ENCODE measurements at regions not wholly inside any gene's neighbourhood (a gene's known extent, or its start where the extent isn't known, plus 50 kb on each side); places are given as distances from the start of the nearest gene placed in this dataset.

DNA sequence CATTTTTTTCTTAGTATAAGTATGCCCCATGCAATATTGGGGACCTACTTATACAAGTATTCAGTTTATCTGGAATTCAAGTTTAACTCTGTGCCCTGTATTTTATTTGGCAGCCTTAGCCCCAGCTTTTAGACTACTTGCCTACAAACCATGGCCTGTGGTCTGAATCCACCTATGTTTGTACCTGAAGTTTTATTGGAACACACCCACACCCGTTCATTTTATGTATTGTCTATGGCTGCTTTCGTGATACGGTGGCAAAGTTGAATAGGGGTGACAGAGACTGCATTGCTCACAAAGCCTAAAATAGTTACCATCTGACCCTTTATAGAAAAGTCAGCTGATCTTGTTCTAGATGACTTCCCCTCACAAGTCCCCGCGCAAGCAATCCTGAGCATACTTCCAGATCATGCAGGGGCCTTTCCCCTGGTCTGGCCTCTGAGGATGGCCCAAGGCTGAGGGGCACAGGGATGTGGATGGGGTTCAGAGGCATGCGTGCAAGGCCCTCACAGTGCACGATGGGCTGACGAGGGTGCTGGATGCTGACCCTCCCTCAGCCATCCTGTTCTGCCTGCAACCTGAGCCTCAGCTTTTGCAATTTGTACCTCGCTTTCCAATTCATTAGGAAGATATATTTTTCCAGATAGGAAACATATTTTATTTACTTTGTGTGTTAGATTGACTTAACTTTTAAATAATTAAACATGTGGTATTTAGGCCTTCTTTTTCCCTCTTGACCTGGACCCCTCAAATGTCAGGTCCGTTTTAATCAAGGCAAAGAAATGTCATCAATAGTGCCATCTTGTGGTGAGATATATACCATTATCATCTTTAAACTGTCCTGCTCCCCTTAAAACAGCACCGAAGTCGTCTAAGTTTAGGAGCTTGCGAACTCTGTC is 527.3 kb upstream of the CCDC196 start:
- TF ChIP-seq, protein P1, sequence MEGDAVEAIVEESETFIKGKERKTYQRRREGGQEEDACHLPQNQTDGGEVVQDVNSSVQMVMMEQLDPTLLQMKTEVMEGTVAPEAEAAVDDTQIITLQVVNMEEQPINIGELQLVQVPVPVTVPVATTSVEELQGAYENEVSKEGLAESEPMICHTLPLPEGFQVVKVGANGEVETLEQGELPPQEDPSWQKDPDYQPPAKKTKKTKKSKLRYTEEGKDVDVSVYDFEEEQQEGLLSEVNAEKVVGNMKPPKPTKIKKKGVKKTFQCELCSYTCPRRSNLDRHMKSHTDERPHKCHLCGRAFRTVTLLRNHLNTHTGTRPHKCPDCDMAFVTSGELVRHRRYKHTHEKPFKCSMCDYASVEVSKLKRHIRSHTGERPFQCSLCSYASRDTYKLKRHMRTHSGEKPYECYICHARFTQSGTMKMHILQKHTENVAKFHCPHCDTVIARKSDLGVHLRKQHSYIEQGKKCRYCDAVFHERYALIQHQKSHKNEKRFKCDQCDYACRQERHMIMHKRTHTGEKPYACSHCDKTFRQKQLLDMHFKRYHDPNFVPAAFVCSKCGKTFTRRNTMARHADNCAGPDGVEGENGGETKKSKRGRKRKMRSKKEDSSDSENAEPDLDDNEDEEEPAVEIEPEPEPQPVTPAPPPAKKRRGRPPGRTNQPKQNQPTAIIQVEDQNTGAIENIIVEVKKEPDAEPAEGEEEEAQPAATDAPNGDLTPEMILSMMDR (IDR thresholded peaks at IDR 0.05; ENCODE audit: low read depth, low read length, missing control alignments), result peak; percentile 28
- DNase-seq, result no peak
- Histone ChIP-seq H3K27me3 (replicated peaks) (no peaks in the 10 kb centered on the region), H3K36me3 (replicated peaks) (no peaks in the 10 kb centered on the region), H3K4me3 (ENCODE audit: low read depth, low read length) (no peak overlapping the region), H3K27ac (no peak overlapping the region)
- in situ Hi-C loops (cut with HindIII; ENCODE audit: low pct_ligation_motif_present, low sequenced_read_pairs), result no loop called here

DNA sequence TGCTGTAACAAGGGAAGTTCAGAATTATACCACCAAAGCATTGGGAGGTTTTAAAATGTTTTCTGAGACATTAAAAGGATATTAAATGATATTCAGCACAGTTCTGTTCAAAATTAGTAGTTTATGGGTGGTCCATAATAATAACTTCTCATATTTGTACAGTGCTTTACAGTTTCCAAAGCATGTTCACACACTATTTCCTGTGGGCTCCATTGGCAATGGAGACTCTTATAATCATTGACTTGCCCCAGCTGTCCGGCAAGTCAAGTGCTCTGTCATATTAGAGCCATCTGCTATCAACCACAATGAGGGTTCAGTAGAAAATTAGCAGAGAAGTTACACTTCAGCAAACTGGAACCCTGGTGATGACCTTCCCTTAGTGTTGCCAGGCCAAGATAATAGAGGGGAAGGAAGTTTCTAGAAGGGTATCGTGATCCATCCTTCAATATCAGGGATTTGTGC is 526.6 kb upstream of the CCDC196 start:
- in situ Hi-C loops (cut with HindIII; ENCODE audit: low pct_ligation_motif_present, low sequenced_read_pairs), result no loop called here

DNA sequence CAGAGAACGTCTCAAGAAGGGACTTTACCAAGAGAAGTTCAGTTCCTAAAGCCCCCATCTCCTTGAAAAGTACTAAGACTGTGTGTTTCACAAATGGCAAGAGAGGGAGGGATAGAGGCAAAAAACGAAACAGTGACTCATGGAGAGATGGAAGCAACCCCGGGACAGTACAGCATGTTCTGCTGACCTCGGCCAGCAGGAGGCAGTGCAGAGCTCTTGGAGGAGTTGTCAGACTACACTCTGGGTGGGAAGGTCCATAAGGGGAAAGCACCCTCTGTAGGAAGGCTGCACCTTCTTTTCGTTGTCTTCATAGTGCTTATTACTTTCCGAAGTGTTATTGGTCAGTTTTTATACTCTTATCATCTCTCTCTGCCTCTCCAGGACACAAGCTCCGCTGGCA is 525.2 kb upstream of the CCDC196 start:
- Histone ChIP-seq H3K36me3 (replicated peaks) (no peaks in the 10 kb centered on the region), H3K27me3 (replicated peaks) (no peaks in the 10 kb centered on the region), H3K4me3 (ENCODE audit: low read depth, low read length) (no peak overlapping the region), H3K27ac (no peak overlapping the region)
- in situ Hi-C loops (cut with HindIII; ENCODE audit: low pct_ligation_motif_present, low sequenced_read_pairs), result no loop called here
- TF ChIP-seq, protein P1 (IDR thresholded peaks at IDR 0.05; ENCODE audit: low read depth, low read length, missing control alignments), result peak; percentile 76
- peak; percentile 3 for DNase-seq

More for the DNA sequence above, 526.6 kb upstream of the CCDC196 start:
- no peak overlapping the region for H3K4me3 ChIP-seq (ENCODE audit: low read depth, low read length)
- H3K27me3 ChIP-seq (replicated peaks), result no peaks in the 10 kb centered on the region
- DNase-seq, result no peak
- TF ChIP-seq, protein P1 (IDR thresholded peaks at IDR 0.05; ENCODE audit: low read depth, low read length, missing control alignments), result no peak
- H3K27ac ChIP-seq, result no peak overlapping the region
- no peaks in the 10 kb centered on the region for H3K36me3 ChIP-seq (replicated peaks)

DNA sequence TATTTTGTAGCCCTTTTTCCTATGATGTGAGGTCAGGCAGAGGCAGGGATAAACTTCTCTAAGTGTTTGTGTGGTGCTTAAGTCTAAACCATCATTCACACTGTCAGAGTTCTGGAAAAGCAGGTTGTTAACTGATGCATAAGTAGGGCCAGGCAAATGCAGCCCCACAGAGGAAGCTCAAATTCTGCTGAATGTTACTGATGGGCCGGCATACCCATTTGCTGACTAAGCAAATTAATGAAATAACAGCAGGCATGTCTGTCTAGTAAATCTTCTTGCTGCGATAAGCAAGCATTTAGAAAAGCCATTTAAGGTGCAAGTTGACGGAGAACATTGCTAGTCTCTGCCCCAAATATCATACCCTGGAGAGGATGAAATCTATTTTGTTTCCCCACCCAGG is 523.2 kb upstream of the CCDC196 start:
- Histone ChIP-seq H3K27me3 (replicated peaks) (no peaks in the 10 kb centered on the region), H3K36me3 (replicated peaks) (no peaks in the 10 kb centered on the region), H3K27ac (no peak overlapping the region), H3K4me3 (ENCODE audit: low read depth, low read length) (no peak overlapping the region)
- DNase-seq, result no peak
- TF ChIP-seq, protein P1 (IDR thresholded peaks at IDR 0.05; ENCODE audit: low read depth, low read length, missing control alignments), result no peak
- in situ Hi-C loops (cut with HindIII; ENCODE audit: low pct_ligation_motif_present, low sequenced_read_pairs), result no loop called here

DNA sequence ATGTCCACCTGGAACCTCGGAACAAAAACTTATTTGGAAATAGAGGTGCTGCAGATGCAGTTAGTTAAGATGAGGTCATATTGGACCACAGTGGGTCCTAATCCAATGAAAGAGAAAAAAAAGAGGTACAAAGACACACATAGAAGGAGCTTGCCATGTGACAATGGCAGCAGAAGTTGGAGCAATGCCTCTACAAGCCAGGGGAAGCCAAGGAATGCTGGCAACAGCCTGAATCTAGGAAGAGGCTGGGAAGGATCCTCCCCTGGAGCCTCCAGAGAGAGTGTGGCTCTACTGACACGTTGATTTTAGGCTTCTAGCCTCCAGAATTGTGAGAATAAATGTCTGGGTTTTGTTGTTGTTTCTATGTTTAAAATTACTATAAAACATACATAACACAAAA is 521.8 kb upstream of the CCDC196 start:
- H3K36me3 ChIP-seq (replicated peaks), result no peaks in the 10 kb centered on the region
- in situ Hi-C loops (cut with HindIII; ENCODE audit: low pct_ligation_motif_present, low sequenced_read_pairs), result no loop called here
- no peaks in the 10 kb centered on the region for H3K27me3 ChIP-seq (replicated peaks)
- no peak for DNase-seq
- no peak overlapping the region for H3K4me3 ChIP-seq (ENCODE audit: low read depth, low read length)
- no peak overlapping the region for H3K27ac ChIP-seq
- TF ChIP-seq, protein P1 (IDR thresholded peaks at IDR 0.05; ENCODE audit: low read depth, low read length, missing control alignments), result no peak

All from brain microvascular endothelial cell (primary cell).